Testis (tissue), 2 donors: ENCODE measurements at regions not wholly inside any gene's neighbourhood (a gene's known extent, or its start where the extent isn't known, plus 50 kb on each side); places are given as distances from the start of the nearest gene placed in this dataset.
"Not testable (repeated sequence)": the region's sequence is repeated elsewhere in the genome, so short reads cannot be mapped to it uniquely, and the experiment has no call there.

Source experiments
- DNase-seq: peaks from one replicate; pipeline ENCODE4 v3.0.0-alpha.2; 2019
- H3K27ac ChIP-seq, 2 donors: fragments of 200-600 bp; sonication (generic); one replicate each; pipeline ENCODE4 v1.5.1; 2019
- H3K27me3 ChIP-seq: fragments of 200-600 bp; sonication (generic); one replicate; pipeline ENCODE4 v1.5.1; 2019
- H3K36me3 ChIP-seq: fragments of 200-600 bp; sonication (generic); one replicate; pipeline ENCODE4 v1.5.1; 2017; ENCODE audit warnings: low read depth; ENCODE audit errors: missing control alignments
- H3K4me1 ChIP-seq: fragments of 200-600 bp; sonication (generic); one replicate; pipeline ENCODE4 v1.5.1; 2019
- H3K4me3 ChIP-seq, 2 donors: fragments of 200-600 bp; sonication (generic); one replicate each; pipeline ENCODE4 v1.5.1; 2017 to 2019
- H3K9me3 ChIP-seq: fragments of 200-600 bp; sonication (generic); one replicate; pipeline ENCODE4 v1.5.1; 2017
- CTCF ChIP-seq, 3 experiments: fragments of 450-650 bp in 2 of 3; fragments of 200-600 bp in 1 of 3; sonication (generic) in 1 of 3; IDR thresholded peaks; one replicate each; pipeline ENCODE4 v1.5.1; 2016 to 2019; ENCODE audit warnings: antibody characterized with exemption in 3 of 3, mild to moderate bottlenecking in 2 of 3, moderate library complexity in 1 of 3
- POLR2A ChIP-seq: fragments of 450-650 bp; IDR thresholded peaks from one replicate; pipeline ENCODE4 v1.6.1; 2017; ENCODE audit warnings: antibody characterized with exemption, mild to moderate bottlenecking, moderate library complexity
- WGBS, 2 donors: methylation state at CpG; one replicate each; pipeline ENCODE4 v1.1.5; 2018; 5-methylcytosine and 5-hydroxymethylcytosine counted together
- intact Hi-C: fragments of 100-400 bp; cut with DNase I; formaldehyde crosslinking; loops from one replicate; pipeline ENCODE4 v1.15.1; 2023; ENCODE audit warnings: low total_unique reads

- H3K4me1 ChIP-seq, result no peaks in the 10 kb centered on the region
- WGBS, 2 donors, result 78 to 94% methylated on average over 5 of the region's 5 CpGs
- TF ChIP-seq POLR2A (no peak), CTCF (IDR thresholded peaks at IDR 0.05) (no peak)
- no peak overlapping the region for H3K4me3 ChIP-seq
- intact Hi-C loops, result no loop called here
- H3K36me3 ChIP-seq, result no peaks in the 10 kb centered on the region
- no peak for DNase-seq
- H3K9me3 ChIP-seq, result no peaks in the 10 kb centered on the region
- no peak overlapping the region for H3K27ac ChIP-seq
- H3K27me3 ChIP-seq, result no peaks in the 10 kb centered on the region
Observed at GRCh38 chr10:81216949-81217348, 658.0 kb upstream of the NRG3 start.

- no peak overlapping the region for H3K4me3 ChIP-seq
- DNase-seq, result no peak
- no peaks in the 10 kb centered on the region for H3K9me3 ChIP-seq
- 87 to 90% methylated on average over 4 of the region's 4 CpGs for WGBS, 2 donors
- H3K4me1 ChIP-seq, result no peaks in the 10 kb centered on the region
- H3K27ac ChIP-seq, result no peak overlapping the region
- H3K36me3 ChIP-seq, result no peaks in the 10 kb centered on the region
- no peaks in the 10 kb centered on the region for H3K27me3 ChIP-seq
- intact Hi-C loops, result no loop called here
- TF ChIP-seq POLR2A (no peak), CTCF (IDR thresholded peaks at IDR 0.05) (no peak)
Observed at GRCh38 chr10:81218307-81218706, 656.7 kb upstream of the NRG3 start.

- Histone ChIP-seq H3K36me3 (no peaks in the 10 kb centered on the region), H3K27me3 (no peaks in the 10 kb centered on the region), H3K27ac (no peak overlapping the region), H3K4me1 (no peaks in the 10 kb centered on the region), H3K4me3 (no peak overlapping the region), H3K9me3 (no peaks in the 10 kb centered on the region)
- intact Hi-C loops, result no loop called here
- no peak for DNase-seq
- TF ChIP-seq POLR2A (no peak), CTCF (IDR thresholded peaks at IDR 0.05) (no peak)
- WGBS, 2 donors, result 50 to 72% methylated on average over 1 of the region's 1 CpG
Observed at GRCh38 chr10:81219758-81220157, 655.2 kb upstream of the NRG3 start.

GRCh38 chr10:81248886-81249285 lies 626.1 kb upstream of the NRG3 start:
- no peak overlapping the region for H3K27ac ChIP-seq
- H3K27me3 ChIP-seq, result no peaks in the 10 kb centered on the region
- H3K4me3 ChIP-seq, result no peak overlapping the region
- no peaks in the 10 kb centered on the region for H3K9me3 ChIP-seq
- TF ChIP-seq CTCF (IDR thresholded peaks at IDR 0.05), result no peak
- TF ChIP-seq POLR2A, result no peak
- no peak for DNase-seq
- no peaks in the 10 kb centered on the region for H3K36me3 ChIP-seq
- intact Hi-C loops, result no loop called here
- WGBS, 2 donors, result 66 to 79% methylated on average over 3 of the region's 3 CpGs
- no peaks in the 10 kb centered on the region for H3K4me1 ChIP-seq

GRCh38 chr10:81251457-81252115 lies 623.4 kb upstream of the NRG3 start:
- Histone ChIP-seq H3K36me3 (no peaks in the 10 kb centered on the region), H3K27me3 (no peaks in the 10 kb centered on the region), H3K9me3 (no peaks in the 10 kb centered on the region), H3K4me1 (no peaks in the 10 kb centered on the region), H3K27ac (no peak overlapping the region), H3K4me3 (no peak overlapping the region)
- intact Hi-C loops, result no loop called here
- no peak for DNase-seq
- no peak for TF ChIP-seq CTCF (IDR thresholded peaks at IDR 0.05)
- TF ChIP-seq POLR2A, result no peak
- WGBS, 2 donors, result 67 to 73% methylated on average over 4 of the region's 4 CpGs

GRCh38 chr10:81264991-81265390 lies 610.0 kb upstream of the NRG3 start:
- H3K36me3 ChIP-seq, H3K27me3 ChIP-seq, H3K27ac ChIP-seq, H3K4me3 ChIP-seq, DNase-seq, H3K4me1 ChIP-seq, H3K9me3 ChIP-seq, intact Hi-C loops: not testable (repeated sequence)
- WGBS, 2 donors, result 67 to 79% methylated on average over 1 to 14 of the region's 18 CpGs
